Activated CD4-positive, CD25-positive, alpha-beta regulatory T cell treated with anti-CD3 and anti-CD28 coated beads, Interleukin-2, amount 50 U/mL, for 24 hours (primary cell): ENCODE measurements at regions not wholly inside any gene's neighbourhood (a gene's known extent, or its start where the extent isn't known, plus 50 kb on each side); places are given as distances from the start of the nearest gene placed in this dataset.
"Not testable (repeated sequence)": the region's sequence is repeated elsewhere in the genome, so short reads cannot be mapped to it uniquely, and the experiment has no call there.

ENCODE experiments used
- ATAC-seq, 2 donors: fragments of 150-1000 bp; cut with Tn5 transposase; one replicate each; pipeline ENCODE4 v1.10.0; 2021; ENCODE audit warnings: mild to moderate bottlenecking in 1 of 2, moderate library complexity in 1 of 2

DNA sequence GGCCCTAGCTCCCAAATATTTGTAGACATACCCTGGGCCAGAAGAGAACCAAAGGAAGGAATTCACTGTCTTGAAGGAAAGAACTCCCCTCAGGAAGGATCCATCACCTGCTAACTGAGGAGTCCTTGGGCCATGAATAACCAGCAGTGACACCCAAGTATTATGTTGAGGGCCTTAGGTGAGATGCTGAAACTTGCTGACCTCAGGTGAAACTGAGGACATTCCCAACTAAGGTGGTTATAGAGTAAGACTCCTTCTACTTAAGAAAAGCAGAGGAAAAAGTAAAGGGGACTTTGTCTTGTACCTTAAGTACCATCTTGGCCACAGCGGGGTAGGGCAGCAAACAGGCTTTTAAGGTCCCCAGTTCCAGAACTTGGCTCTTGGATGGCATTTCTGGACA is 491.7 kb downstream of the C6orf118 start:
- no peak for ATAC-seq

DNA sequence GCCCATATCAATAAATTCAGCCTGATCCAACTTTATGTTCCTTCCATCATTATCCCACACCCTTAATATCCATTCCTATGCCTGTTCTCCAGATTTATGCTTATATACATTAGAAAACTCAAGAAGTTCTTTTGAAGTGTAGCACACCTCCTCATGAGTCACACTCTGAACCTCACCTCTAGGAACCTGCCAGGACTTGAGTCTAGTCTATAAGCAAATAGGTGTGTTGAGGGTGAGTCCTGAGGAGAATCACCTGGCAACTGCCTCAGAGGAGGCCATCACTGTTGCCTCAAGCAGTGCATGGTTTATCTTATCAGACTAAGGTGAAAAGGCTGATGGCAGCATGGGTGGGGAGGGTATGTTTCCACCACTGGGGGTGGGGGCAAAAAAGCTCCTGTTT is 496.7 kb downstream of the C6orf118 start:
- ATAC-seq: no peak

DNA sequence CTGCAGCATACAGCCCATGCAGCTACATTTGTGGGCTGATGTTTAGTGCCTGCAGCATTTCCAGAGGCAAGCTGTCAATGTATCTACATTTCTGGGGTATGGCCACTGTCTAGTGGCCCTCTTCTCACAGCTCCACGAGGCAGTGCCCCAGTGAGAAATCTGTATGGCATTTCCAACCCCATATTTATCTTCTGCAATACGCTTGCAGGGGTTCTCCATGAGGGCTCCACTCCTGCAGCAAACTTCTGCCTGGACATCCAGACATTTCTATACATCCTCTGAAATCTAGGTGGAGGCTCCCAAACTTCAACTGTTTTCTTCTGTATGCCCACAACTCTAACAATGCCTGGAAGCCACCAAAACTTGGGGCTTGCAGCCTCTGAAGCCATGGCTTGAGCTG is 502.3 kb downstream of the C6orf118 start:
- ATAC-seq: no peak

DNA sequence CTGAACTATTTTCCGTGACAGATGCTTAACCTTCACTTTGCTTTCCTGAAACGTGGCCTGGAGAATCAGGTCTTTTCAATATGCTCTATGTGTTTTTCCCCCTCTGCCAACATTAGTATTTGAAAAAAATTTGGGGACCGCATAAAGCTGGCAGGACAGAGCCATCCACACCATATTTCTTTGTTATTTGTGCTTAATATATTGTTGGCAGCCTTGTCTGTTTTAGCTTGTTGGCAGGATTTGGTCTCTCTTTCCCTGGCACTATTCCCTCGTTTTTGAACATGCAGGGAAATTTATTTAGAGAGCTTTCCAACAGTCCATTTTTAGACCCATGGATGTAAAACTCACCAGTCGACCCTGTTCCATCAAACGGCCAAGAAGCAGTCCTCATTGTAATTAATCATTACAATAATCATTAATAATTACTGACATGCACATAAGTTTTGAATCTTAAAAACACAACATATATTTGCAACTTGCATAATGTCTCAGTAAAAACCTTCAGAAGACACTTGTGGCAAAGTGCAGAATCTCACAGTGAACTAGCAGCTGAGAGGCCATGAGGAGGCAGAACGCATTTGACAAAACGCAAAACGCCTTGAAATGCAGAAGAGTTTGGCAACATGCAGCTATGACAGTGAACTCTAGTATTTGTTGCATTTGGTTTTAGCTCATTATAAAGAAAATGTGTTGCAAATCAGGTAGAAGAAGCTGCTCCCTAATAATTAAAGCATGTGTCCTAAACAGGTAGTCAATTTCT is 514.2 kb downstream of the C6orf118 start:
- no peak for ATAC-seq

DNA sequence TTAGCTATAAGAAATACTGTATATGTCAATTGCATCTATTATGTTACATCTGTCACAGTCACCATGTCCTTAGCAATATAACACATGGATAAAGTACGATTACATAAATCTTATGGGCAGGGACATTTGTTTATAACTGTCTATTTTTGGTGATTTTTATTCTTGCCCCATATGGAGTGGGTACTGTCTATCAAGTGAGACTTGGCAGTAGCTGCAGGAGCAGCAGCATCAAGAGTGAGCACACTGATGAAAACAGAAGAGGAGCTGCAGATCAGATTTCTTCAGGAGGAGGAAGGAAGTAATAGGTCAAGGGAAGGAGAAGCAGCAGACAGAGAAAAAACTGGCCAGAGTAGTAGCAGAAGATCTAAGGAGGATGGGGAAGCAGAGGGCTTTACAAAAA is 516.7 kb downstream of the C6orf118 start:
- ATAC-seq: no peak

DNA sequence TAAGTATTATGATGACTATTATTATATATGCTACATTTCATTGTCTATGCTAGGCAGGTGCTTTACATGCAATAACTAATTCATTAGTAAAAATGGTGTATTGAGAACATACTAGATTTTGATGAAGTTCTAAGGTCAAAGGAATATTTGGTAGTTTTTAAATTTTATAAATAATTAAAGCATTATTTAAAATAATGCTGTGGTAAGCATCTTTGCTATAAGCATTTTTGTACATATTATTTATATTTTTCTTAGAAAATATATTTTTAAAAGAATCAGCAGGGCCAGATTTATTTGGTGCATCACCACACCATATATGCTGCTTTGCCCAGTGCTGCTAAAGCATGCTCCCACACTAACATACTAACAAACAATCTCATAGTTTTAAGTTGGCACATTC is 517.9 kb downstream of the C6orf118 start:
- ATAC-seq: no peak

DNA sequence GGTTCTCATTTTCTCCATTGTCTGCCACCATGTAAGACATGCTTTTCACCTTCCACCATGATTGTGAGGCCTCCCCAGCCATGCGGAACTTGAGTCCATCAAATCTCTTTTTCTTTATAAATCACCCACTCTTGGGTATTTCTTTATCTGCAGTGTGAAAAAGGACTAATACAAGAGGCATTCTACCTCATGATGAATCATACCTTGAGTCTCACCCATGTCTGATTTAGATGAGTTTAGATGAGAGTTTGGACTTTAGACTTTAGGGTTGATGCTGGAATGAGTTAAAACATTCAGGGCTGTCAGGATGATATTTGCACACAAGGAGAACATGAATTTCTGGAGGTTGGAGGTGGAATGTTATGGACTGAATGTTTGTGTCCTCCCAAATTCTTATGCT is 545.6 kb downstream of the C6orf118 start:
- ATAC-seq: no peak

DNA sequence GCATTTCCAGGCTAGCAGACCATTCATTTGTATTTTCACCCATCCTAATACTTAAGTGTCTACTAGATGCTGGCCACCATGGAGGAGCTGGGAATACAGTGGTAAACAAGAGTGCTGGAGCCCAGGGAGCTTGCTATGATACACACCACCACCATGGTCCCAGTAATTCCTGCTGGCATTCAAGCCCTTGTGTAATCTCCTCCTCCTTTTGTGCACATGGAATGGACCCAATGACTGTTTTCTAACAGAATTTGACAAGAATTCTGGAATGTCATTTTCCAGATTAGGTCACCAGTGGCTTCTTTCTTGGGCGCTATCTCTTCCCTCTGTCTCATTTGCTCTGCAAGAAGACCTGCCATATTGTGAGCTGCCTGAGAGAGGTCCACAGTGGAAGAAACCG is 552.0 kb downstream of the C6orf118 start:
- no peak for ATAC-seq

DNA sequence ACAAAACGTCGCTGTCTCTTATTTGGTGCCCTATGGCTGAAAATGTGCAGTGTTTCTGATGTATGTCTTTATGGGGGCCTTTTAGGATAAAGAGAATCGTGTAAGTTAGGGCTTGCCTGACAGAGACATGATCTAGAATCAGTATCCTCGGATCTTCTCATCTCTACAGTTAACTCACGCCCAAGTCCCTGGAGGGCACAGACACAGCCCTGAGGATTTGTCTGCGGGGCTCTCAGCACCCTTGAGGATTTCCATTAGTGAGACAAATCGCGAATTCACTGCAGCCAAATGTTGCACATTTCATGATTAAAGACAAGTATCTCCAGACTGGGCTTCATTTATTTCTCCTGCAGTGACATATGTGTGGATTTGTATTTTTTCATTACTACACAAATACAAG is 552.7 kb downstream of the C6orf118 start:
- no peak for ATAC-seq

DNA sequence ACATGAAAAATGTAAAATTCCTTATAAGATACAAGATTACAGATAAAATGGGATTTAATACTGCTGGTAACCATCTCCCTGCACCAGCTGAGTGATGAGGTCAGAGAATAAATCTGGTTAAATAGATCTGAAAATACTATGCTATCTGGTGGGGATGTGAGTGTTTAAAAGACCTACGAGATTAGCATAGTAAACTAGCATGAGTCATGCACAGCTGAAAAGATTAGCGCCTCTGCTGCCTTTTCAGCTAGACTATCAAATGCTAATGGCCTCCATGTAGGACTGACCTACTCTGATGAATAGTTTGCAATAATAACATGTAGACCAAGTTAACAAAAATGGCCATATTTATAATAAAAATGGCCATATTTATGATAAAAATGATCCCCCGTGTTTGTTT is 553.3 kb downstream of the C6orf118 start:
- ATAC-seq: no peak

DNA sequence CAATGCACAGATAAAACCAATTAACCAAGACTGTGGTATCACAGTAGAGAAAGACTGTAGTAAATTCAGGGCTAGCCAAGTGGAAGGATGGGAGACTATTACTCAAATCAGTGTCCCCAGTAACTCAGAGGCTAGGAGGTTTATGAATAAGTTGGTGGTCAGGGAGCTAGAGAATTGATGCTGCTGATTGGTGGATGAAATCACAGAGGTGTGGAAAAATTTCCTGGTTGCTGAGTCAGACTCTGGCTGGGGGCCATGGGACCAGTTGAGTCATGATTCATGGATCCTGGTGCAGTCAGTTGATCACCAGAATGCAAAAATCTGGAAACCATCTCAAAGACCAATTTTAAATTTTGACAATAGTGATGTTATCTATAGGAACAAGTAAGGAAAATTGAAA is 555.9 kb downstream of the C6orf118 start:
- ATAC-seq: no peak

DNA sequence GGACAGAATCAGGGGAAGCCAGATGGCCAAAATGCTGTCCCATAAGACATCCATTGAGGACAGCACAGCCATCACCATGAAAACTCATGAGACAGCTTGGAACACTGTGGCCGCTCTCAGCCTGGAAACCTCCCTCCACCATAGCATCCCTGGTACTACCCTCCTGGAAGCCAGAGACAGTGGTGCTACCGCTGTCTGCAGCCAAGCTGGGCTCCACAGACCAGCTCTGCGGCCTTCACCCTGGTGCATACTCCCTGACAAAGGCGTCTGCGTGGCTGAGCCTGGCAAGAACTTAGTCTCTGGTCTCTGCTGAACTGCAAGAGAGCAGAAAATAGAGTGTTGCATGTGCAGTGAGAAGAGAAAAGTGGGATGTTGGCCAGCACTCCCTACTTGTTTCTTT is 558.0 kb downstream of the C6orf118 start:
- no peak for ATAC-seq

DNA sequence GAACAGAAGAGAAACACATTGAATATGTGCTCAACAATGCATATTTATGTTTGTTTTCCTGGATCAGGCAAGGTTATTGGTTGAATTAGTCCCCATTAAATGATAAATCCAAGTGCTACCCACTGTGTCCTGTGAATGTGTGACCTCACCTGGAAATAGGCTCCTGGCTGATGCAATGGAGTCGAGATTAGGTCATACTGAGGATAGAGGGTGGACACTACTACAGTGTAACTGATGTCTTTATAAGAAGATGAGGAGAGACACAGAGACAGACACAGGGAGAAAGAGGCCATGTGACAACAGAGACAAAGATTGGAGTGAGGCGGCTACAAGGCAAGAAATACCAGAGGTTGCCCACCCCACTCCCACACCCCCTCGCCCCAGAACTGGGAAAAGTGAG is 559.3 kb downstream of the C6orf118 start:
- no peak for ATAC-seq

DNA sequence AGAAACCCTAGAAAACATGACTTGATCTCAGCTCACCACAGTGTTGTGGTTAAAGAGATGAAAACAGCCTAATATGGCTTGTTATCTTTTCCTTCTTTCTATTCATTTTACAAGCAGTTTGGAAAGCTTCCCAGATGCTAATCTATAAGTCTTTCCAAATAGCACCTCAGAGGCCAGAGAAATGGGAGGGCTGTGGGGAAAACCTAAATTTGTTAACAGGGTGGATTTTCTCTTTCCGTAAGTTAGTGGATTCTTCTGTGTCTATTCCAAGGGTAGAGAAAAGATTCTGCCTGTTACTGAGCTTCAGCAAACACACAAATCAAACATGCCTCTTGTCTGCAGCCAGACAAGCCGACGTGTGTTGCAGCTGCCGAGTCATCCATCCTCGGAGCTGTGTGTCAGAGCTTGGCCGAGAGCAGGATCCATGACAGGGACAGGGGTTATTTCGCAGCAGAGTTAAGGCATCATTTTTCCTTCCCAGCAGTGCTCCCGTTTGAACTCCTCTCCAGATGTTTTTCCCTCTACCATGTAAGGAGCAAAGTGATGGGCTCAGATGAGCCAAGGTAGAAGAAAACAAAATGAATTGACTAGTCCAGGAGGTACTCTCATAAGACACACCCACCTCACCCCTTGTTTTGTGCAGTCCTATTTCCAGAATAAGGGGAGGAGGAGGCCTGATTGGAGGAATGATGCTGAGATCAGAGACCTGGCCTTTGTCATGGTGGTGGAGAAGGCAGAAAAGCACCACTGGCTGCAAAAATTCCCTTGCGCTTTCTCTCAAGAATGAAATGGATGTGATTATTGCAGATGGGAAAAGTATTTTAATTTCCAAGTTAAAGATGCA is 560.0 kb downstream of the C6orf118 start:
- no peak for ATAC-seq

DNA sequence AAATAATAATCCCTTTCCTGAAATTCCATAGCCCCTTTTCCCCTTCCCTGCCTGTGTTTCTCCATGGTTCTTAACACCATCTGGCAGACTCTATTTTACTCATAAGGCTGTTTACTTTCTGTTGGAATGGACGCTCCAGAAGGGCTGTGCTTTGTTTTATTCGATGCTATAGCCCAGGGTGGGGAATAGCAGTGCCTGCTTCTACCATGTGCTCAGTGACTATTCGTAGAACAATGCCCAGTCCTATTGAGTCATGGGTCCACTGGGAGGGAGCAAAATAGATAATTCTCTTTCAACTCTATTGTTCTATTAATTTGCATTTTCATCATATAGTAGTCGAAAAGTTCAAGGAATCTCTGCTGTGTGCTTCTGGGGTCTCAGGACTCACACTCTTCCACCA is 565.1 kb downstream of the C6orf118 start:
- no peak for ATAC-seq

DNA sequence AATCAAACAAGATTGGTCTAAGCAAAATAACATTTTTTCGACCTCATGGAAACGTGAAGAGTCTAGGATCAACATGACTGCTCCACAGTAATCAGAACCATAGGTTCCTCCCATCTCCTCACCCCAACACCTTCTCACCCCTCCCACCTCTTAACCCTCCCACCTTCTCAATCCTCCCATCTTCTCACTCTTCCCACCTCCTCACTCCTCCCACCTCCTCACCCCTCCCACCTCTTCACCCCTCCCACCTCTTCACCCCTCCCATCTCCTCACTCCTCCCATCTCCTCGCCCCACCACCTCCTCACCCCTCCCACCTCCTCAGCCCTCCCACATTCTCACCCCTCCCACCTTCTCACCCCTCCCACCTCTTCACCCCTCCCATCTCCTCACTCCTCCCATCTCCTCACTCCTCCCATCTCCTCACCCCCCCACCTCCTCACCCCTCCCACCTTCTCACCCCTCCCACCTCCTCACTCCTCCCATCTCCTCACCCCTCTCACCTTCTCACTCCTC is 567.4 kb downstream of the C6orf118 start:
- no peak for ATAC-seq

DNA sequence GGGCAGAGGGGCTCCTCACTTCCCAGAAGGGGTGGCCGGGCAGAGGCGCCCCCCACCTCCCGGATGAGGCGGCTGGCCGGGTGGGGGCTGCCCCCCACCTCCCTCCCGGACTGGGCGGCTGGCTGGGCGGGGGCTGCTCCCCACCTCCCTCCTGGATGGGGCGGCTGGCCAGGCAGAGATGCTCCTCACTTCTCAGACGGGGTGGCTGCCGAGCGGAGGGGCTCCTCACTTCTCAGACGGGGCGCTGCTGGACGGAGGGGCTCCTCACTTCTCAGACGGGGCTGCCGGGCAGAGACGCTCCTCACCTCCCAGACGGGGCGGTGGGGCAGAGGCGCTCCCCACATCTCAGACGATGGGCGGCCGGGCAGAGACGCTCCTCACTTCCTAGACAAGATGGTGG is 573.3 kb downstream of the C6orf118 start:
- ATAC-seq: not testable (repeated sequence)

DNA sequence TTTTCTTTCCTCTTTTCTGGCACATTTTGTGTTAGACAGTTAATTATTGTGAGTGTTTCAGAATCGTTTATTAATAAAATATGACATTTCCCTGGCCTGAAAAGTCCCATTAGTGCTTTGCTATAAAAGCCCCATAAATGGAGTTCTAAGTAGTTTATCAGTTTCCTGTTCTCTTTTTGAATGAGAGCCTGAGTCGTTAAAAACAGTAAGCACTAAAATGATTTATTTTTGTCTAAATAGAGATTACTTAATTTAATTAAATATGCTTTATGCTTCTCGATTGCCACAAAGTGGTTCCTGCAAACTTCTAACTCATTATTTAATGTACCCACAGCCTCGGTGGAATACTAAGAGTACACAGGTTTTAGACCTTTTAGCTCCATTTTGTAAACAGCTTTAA is 577.9 kb downstream of the C6orf118 start:
- no peak for ATAC-seq

DNA sequence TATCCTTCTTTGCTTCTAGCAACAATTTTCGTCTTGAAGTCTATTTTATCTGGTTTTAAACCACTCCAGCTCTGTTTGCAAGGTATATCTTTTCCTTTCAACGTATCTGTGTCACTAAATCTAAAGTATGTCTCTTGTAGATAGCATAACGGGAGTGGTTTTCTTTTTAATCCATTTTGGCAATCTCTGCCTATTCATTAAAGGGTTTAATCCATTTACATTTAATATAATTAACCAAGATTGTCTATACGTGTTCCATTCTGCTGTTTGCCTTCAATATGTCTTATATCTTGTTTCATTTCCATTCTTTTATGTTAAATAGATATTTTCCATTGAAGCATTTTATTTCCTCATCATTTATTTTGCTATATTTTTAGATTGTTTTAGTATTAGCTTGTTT is 587.9 kb downstream of the C6orf118 start:
- no peak for ATAC-seq

DNA sequence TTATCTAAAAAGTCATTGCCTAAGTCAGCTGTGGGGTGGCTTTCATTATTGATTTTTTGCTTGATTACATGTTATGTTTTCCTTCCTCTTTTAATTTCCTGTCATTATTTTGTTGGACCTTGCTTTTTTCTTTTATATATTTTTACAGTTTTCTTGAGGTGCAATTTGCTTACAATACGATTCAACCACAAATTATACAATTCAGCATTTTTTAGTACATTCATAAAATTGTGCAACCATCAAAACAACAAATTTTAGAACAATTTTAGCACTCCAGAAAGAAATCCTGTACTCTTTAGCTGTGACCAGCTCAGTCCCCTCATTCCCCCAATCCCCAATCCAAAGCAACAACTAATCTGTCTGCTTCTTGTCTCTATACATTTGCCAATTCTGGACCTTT is 608.9 kb downstream of the C6orf118 start:
- no peak for ATAC-seq

DNA sequence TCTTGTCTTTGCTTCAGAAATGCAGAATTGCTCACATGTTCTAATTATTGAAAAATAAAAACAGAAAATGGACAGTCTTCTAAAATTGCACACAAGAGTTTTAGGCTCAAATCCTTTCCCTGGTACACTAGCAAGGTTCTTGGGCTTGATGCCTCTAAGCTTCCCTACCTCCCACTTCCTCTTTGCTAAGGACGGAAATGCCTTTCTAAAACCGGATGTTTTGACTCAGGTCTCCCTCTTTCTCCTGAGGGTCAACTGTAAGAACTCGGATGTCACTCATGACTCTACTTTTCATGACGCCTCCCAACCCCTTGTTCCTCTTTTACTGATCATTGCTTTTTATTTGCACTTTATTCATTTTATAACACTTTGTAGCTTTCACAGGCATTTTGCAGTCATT is 613.5 kb downstream of the C6orf118 start:
- ATAC-seq: no peak

DNA sequence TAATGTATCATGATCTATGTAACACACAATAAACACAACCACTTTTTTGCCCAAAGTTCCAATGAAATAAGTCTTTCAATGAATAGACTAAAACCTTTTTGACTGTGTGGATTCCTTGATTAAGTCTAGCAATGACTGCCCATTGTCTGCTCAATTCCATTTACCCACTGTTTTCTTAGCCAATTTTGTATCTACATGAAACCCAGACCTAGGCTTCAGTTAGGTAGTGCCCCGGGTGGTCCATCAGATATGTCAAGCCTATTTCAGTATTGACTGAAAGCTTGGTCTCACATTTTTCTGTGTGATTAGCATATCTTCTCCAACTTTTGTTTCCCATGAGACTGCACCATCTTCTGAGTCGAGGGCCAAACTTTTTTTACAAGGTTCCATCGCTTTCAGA is 615.0 kb downstream of the C6orf118 start:
- no peak for ATAC-seq

DNA sequence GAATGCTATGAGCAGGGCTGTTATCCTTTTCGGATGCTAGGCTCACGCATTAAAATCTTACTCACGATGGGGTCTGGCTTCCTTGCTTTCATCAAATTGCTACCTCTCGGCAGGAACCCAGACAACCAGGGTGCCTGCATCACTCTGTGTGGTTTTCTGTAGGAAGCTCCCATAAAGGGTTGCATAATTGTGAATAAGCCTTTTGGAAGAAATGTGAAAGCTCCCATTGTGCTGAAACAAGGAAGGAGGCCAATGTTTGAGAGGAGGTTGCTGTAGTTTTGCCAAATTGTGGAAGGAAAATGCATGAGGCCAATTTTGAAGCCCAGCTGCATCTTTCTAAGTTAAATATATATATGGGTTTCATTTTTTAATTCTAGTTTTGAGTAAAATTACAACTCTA is 615.5 kb downstream of the C6orf118 start:
- no peak for ATAC-seq
